ENCODE measurements at regions not wholly inside any gene's neighbourhood (a gene's known extent, or its start where the extent isn't known, plus 50 kb on each side); places are given as distances from the start of the nearest gene placed in this dataset.
"Not testable (repeated sequence)": the region's sequence is repeated elsewhere in the genome, so short reads cannot be mapped to it uniquely, and the experiment has no call there.

DNA sequence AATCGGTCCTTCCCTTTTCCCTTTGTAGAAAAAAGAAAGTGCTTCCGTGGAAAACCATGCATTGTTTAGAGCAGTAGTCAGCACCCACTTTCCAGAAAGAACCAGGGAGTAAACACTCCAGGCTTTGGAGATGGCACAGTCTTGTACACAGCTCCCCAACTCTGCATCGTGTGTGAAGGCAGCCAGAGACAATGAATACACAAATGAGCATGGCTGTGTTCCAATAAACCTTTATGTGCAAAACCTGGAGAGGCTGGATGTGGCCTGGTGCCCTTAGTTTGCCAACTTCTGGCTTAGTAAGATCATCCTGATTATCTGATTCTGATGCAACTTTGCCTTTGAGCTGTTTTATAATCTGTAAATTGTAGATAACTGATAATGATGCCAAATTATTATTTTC lies 463.4 kb upstream of the TMEM132C start (continued):
- TF ChIP-seq, protein P1, sequence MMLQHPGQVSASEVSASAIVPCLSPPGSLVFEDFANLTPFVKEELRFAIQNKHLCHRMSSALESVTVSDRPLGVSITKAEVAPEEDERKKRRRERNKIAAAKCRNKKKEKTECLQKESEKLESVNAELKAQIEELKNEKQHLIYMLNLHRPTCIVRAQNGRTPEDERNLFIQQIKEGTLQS (CRISPR knock-in tag; conservative IDR thresholded peaks at IDR 0.05), result no peak
- TF ChIP-seq, protein P2, sequence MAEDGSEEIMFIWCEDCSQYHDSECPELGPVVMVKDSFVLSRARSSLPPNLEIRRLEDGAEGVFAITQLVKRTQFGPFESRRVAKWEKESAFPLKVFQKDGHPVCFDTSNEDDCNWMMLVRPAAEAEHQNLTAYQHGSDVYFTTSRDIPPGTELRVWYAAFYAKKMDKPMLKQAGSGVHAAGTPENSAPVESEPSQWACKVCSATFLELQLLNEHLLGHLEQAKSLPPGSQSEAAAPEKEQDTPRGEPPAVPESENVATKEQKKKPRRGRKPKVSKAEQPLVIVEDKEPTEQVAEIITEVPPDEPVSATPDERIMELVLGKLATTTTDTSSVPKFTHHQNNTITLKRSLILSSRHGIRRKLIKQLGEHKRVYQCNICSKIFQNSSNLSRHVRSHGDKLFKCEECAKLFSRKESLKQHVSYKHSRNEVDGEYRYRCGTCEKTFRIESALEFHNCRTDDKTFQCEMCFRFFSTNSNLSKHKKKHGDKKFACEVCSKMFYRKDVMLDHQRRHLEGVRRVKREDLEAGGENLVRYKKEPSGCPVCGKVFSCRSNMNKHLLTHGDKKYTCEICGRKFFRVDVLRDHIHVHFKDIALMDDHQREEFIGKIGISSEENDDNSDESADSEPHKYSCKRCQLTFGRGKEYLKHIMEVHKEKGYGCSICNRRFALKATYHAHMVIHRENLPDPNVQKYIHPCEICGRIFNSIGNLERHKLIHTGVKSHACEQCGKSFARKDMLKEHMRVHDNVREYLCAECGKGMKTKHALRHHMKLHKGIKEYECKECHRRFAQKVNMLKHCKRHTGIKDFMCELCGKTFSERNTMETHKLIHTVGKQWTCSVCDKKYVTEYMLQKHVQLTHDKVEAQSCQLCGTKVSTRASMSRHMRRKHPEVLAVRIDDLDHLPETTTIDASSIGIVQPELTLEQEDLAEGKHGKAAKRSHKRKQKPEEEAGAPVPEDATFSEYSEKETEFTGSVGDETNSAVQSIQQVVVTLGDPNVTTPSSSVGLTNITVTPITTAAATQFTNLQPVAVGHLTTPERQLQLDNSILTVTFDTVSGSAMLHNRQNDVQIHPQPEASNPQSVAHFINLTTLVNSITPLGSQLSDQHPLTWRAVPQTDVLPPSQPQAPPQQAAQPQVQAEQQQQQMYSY (CRISPR knock-in tag; IDR thresholded peaks at IDR 0.05), result no peak
- TF ChIP-seq RORB (CRISPR knock-in tag; IDR thresholded peaks at IDR 0.05), result no peak
- TF ChIP-seq, protein P3, sequence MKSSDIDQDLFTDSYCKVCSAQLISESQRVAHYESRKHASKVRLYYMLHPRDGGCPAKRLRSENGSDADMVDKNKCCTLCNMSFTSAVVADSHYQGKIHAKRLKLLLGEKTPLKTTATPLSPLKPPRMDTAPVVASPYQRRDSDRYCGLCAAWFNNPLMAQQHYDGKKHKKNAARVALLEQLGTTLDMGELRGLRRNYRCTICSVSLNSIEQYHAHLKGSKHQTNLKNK (CRISPR knock-in tag; IDR thresholded peaks at IDR 0.05), result no peak

DNA sequence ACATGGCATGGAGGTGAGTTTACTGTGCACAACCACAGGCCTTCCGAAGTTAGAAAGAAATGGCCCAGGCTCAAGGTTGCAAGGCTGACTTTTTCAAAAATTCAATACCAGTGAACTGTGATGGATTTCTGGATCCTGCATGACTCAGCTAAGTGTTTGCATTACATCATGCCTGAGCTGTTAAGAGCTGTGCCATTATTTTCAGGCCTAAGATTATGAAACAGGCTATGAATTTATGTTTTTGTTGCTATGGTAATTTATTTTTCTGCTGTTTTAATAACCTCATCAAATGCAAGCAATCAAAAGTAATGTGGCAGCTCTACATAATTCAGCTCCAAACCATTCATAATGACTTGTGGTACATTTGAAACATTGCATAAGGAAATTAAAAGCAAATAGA lies 457.7 kb upstream of the TMEM132C start:
- ChIA-PET CTCF (no interaction called here), POLR2A (no interaction called here)
- Mint-ChIP-seq H3K36me3 (peaks cover 61% of the 10 kb centered on the region), H3K27me3 (ENCODE audit: low read depth) (peaks cover 9% of the 10 kb centered on the region), H3K4me3 (no peak overlapping the region), H3K27ac (no peak overlapping the region), H3K9me3 (peaks cover 71% of the 10 kb centered on the region), H3K4me1 (no peaks in the 10 kb centered on the region)
- ATAC-seq, result no peak
- TF ChIP-seq, protein P4, sequence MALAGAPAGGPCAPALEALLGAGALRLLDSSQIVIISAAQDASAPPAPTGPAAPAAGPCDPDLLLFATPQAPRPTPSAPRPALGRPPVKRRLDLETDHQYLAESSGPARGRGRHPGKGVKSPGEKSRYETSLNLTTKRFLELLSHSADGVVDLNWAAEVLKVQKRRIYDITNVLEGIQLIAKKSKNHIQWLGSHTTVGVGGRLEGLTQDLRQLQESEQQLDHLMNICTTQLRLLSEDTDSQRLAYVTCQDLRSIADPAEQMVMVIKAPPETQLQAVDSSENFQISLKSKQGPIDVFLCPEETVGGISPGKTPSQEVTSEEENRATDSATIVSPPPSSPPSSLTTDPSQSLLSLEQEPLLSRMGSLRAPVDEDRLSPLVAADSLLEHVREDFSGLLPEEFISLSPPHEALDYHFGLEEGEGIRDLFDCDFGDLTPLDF (CRISPR knock-in tag; IDR thresholded peaks at IDR 0.05), result no peak
- no peak for DNase-seq (ENCODE audit: low spot score)

DNA sequence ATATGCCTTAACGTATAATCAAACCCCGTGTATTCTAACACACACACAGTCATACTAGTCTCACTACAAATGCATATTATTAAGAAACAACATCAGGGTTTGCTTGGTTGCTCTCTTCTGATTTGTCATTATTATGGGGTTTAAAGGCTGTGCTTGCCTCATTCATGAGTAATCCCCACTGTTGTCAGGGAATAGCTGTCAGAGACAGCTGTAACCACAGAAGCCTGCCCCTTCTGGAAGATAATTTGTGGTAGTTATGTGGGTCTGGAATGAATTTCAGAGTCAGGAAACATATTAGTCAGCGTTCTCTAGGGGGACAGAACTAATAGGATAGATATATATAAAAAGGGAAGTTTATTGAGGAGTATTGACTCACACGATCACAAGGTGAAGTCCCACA lies 456.9 kb upstream of the TMEM132C start:
- Mint-ChIP-seq H3K27ac (no peak overlapping the region), H3K27me3 (ENCODE audit: low read depth) (peaks cover 6% of the 10 kb centered on the region; the same call in 1 of the 2 replicates), H3K4me3 (no peak overlapping the region), H3K9me3 (peaks cover 73% of the 10 kb centered on the region), H3K4me1 (no peaks in the 10 kb centered on the region), H3K36me3 (peaks cover 65% of the 10 kb centered on the region)
- ATAC-seq (no peak), DNase-seq (ENCODE audit: low spot score) (no peak)
- POLR2A ChIA-PET, result no interaction called here
- TF ChIP-seq OVOL2 (CRISPR knock-in tag; IDR thresholded peaks at IDR 0.05; ENCODE audit: borderline replicate concordance) (no peak), FOXK1 (CRISPR knock-in tag; IDR thresholded peaks at IDR 0.05) (no peak), ELF4 (CRISPR knock-in tag; IDR thresholded peaks at IDR 0.05; ENCODE audit: low read depth) (no peak), ETV6 (CRISPR knock-in tag; IDR thresholded peaks at IDR 0.05) (no peak), MXD4 (CRISPR knock-in tag; IDR thresholded peaks at IDR 0.05; ENCODE audit: borderline replicate concordance) (no peak)
- TF ChIP-seq, protein P5, sequence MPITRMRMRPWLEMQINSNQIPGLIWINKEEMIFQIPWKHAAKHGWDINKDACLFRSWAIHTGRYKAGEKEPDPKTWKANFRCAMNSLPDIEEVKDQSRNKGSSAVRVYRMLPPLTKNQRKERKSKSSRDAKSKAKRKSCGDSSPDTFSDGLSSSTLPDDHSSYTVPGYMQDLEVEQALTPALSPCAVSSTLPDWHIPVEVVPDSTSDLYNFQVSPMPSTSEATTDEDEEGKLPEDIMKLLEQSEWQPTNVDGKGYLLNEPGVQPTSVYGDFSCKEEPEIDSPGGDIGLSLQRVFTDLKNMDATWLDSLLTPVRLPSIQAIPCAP (CRISPR knock-in tag; IDR thresholded peaks at IDR 0.05), result no peak
- CTCF ChIA-PET, result no interaction called here

DNA sequence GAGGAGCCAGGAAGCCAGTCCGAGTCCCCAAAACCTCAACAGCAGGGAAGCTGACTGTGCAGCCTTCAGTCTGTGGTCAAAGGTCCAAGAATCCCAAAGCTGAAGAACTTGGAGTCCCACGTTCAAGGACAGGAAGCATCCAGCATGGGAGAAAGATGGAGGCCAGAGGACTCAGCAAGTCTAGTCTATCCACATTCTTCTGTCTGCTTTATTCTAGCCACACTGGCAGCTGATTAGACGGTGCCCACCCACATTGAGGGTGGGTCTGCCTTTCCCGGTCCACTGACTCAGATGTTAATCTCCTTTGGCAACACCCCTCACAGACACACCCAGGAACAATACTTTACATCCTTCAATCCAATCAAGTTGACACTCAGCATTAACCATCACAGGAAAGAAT lies 456.5 kb upstream of the TMEM132C start:
- H3K27me3 Mint-ChIP-seq (ENCODE audit: low read depth); DNase-seq (ENCODE audit: low spot score); ATAC-seq; CTCF ChIA-PET; H3K4me1 Mint-ChIP-seq; POLR2A ChIA-PET; H3K27ac Mint-ChIP-seq; H3K4me3 Mint-ChIP-seq: not testable (repeated sequence)
- Mint-ChIP-seq H3K36me3 (peaks cover 69% of the 10 kb centered on the region), H3K9me3 (peaks cover 77% of the 10 kb centered on the region)

DNA sequence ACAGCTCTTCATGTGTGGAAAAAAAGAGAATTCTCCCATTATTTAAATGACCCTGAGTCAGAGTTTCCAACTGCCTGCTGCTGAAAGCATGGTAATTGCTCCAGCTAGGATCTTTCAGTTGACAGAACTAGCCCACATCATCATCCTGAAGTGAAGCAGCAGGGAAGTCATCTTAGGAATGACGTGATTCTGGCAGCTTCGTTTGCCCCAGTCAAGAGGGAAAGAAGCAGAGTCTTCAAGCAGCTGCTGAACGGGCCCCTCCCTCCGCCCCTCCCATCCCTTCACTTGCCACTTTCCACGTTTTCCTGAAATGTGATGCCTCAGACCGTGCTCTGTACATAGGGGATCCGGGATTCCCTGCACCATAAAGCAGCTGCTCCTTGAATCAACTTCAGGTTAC lies 455.0 kb upstream of the TMEM132C start:
- ATAC-seq, result no peak
- Mint-ChIP-seq H3K27ac (no peak overlapping the region), H3K4me1 (no peaks in the 10 kb centered on the region), H3K27me3 (ENCODE audit: low read depth) (peaks cover 9% of the 10 kb centered on the region; the same call in 1 of the 2 replicates), H3K9me3 (peaks cover 68% of the 10 kb centered on the region), H3K36me3 (peaks cover 64% of the 10 kb centered on the region), H3K4me3 (no peak overlapping the region)
- ChIA-PET POLR2A (interaction anchor here (0.6 kb wide), 1 partner anchor 529 kb away, joined by 8 read pairs; no protein-coding TSS in a partner anchor), CTCF (no interaction called here)
- no peak for DNase-seq (ENCODE audit: low spot score)
- TF ChIP-seq, protein P3 (CRISPR knock-in tag; IDR thresholded peaks at IDR 0.05), result no peak
- TF ChIP-seq, protein P6, sequence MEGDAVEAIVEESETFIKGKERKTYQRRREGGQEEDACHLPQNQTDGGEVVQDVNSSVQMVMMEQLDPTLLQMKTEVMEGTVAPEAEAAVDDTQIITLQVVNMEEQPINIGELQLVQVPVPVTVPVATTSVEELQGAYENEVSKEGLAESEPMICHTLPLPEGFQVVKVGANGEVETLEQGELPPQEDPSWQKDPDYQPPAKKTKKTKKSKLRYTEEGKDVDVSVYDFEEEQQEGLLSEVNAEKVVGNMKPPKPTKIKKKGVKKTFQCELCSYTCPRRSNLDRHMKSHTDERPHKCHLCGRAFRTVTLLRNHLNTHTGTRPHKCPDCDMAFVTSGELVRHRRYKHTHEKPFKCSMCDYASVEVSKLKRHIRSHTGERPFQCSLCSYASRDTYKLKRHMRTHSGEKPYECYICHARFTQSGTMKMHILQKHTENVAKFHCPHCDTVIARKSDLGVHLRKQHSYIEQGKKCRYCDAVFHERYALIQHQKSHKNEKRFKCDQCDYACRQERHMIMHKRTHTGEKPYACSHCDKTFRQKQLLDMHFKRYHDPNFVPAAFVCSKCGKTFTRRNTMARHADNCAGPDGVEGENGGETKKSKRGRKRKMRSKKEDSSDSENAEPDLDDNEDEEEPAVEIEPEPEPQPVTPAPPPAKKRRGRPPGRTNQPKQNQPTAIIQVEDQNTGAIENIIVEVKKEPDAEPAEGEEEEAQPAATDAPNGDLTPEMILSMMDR (IDR thresholded peaks at IDR 0.05), result no peak
- no peak for TF ChIP-seq CREM (CRISPR knock-in tag; IDR thresholded peaks at IDR 0.05)
- TF ChIP-seq, protein P7, sequence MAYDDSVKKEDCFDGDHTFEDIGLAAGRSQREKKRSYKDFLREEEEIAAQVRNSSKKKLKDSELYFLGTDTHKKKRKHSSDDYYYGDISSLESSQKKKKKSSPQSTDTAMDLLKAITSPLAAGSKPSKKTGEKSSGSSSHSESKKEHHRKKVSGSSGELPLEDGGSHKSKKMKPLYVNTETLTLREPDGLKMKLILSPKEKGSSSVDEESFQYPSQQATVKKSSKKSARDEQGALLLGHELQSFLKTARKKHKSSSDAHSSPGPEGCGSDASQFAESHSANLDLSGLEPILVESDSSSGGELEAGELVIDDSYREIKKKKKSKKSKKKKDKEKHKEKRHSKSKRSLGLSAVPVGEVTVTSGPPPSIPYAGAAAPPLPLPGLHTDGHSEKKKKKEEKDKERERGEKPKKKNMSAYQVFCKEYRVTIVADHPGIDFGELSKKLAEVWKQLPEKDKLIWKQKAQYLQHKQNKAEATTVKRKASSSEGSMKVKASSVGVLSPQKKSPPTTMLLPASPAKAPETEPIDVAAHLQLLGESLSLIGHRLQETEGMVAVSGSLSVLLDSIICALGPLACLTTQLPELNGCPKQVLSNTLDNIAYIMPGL (CRISPR knock-in tag; IDR thresholded peaks at IDR 0.05), result no peak
